ENCODE measurements at regions not wholly inside any gene's neighbourhood (a gene's known extent, or its start where the extent isn't known, plus 50 kb on each side); places are given as distances from the start of the nearest gene placed in this dataset.
"Not testable (repeated sequence)": the region's sequence is repeated elsewhere in the genome, so short reads cannot be mapped to it uniquely, and the experiment has no call there.

DNA sequence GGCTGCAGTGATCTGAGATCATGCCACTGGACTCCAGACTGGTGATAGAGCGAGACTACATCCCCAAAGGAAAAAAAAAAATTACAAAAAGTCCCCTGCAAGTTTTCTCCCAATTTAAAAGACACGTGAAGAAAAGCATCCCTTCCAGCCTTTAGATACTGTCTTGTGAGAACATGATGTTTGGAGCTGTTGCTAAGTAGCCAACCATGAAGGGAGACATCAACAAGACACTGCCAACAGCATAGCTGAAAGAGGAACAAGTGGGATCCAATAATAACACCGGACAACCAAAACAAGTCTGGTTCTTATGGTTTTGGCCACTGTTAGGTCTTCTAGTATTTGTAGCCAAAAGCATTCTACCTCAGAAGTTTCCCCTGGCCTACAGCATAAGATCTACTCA is 118.9 kb upstream of the CCDC180 start (continued):
- no peak for TF ChIP-seq BACH1 (IDR thresholded peaks at IDR 0.05; ENCODE audit: low read length)

DNA sequence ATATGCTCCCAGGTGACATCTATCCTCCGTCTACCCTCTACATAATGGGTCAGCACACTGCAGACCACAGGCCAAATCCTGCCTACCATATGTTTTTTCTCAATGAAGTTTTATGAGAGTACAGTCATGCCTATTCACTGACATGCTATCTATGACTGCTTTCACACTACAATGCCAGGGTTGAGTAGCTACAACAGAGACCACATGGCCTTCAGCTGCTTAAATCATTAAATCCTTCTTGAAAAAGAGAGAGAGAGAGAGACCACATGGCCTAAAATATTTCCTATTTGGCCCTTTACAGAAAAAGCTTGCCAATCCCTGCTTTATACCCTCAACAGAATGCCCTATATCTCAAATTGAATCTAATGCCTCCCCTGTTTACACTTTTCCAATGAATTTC is 119.8 kb upstream of the CCDC180 start:
- H3K79me1 ChIP-seq (ENCODE audit: low read depth, low read length); H3K4me1 ChIP-seq (replicated peaks in 1 of 4; ENCODE audit: control insufficient read depth in 3 of 4, insufficient read depth in 4 of 4, low read length in 3 of 4); H4K5ac ChIP-seq (ENCODE audit: insufficient read length, low read depth, low read length); H3K9ac ChIP-seq (replicated peaks in 1 of 4; ENCODE audit: extremely low read depth in 1 of 4, low read depth in 3 of 4, low read length in 3 of 4); H3K14ac ChIP-seq (ENCODE audit: insufficient read length); H4K20me1 ChIP-seq (replicated peaks in 1 of 2; ENCODE audit: control insufficient read depth in 1 of 2, insufficient read depth in 2 of 2, low read length in 2 of 2); H3K79me2 ChIP-seq (ENCODE audit: control insufficient read depth in 1 of 2, insufficient read depth in 2 of 2, low read length in 2 of 2); H3K18ac ChIP-seq (ENCODE audit: extremely low read depth, low read length); H2BK5ac ChIP-seq (ENCODE audit: low read depth, low read length); FAIRE-seq; H3K56ac ChIP-seq (replicated peaks; ENCODE audit: insufficient read length, low read depth, low read length); H2BK12ac ChIP-seq (ENCODE audit: low read depth, low read length); H2BK120ac ChIP-seq (replicated peaks; ENCODE audit: low read depth, low read length); H2BK20ac ChIP-seq (ENCODE audit: low read length); DNase-seq (ENCODE audit: low read depth in 1 of 2, low spot score in 2 of 2); H3K23me2 ChIP-seq (ENCODE audit: low read depth, low read length); H3K4me2 ChIP-seq (ENCODE audit: insufficient read depth in 1 of 2, low read depth in 2 of 2, low read length in 2 of 2); H4K91ac ChIP-seq (replicated peaks; ENCODE audit: insufficient read length, low read length); H2AFZ ChIP-seq (ENCODE audit: low read length); H3K4me3 ChIP-seq (ENCODE audit: extremely low read depth in 1 of 4, insufficient read depth in 2 of 4, low read depth in 3 of 4, low read length in 4 of 4); H3K27me3 ChIP-seq (replicated peaks in 1 of 4; ENCODE audit: control insufficient read depth in 3 of 4, extremely low read depth in 1 of 4, insufficient read depth in 3 of 4, low read length in 3 of 4); H3K23ac ChIP-seq (ENCODE audit: insufficient read length); H3K9me3 ChIP-seq (ENCODE audit: insufficient read depth in 2 of 2, low read depth in 1 of 2, low read length in 1 of 2); H3K4ac ChIP-seq (replicated peaks; ENCODE audit: insufficient read length, low read depth, low read length); H3K27ac ChIP-seq (ENCODE audit: low read depth, low read length); CTCF ChIA-PET (ENCODE audit: partially characterized antibody); H2BK15ac ChIP-seq (ENCODE audit: low read length); H2AK5ac ChIP-seq (ENCODE audit: low read depth, low read length); H4K8ac ChIP-seq (ENCODE audit: extremely low read depth, insufficient read depth, low read length): not testable (repeated sequence)
- 90% methylated on average over 1 of the region's 1 CpG; no CpG with 5 or more reads in 1 of the 2 experiments for WGBS, 2 experiments (ENCODE audit: extremely low coverage in 1 of 2, insufficient coverage in 1 of 2, insufficient read length in 1 of 2, insufficient replicate concordance in 2 of 2, low coverage in 1 of 2, low lambda C conversion rate in 2 of 2, missing lambda C conversion rate in 1 of 2)
- H3K36me3 ChIP-seq (ENCODE audit: control insufficient read depth in 2 of 4, insufficient read depth in 4 of 4, low read length in 3 of 4) = peaks cover 22 to 78% (median 50%) of the 10 kb centered on the region in 4 experiments
- POLR2A ChIA-PET (ENCODE audit: partially characterized antibody) = interaction anchor here (1.2 to 1.8 kb wide), 3 partner anchors 13 to 35 kb away, joined by 4 to 8 read pairs (median 4); no protein-coding TSS in a partner anchor

Measured in H1 (cell line).